K562 (cell line): ENCODE measurements at regions not wholly inside any gene's neighbourhood (a gene's known extent, or its start where the extent isn't known, plus 50 kb on each side); places are given as distances from the start of the nearest gene placed in this dataset.

Experiments
- ATAC-seq: fragments of 200-7000 bp; cut with Tn5 transposase; 3 replicates; pipeline ENCODE4 v1.9.1; 2020; ENCODE audit warnings: moderate library complexity
- BruUV-seq: library from RNA; stranded (reverse); fragments of 400-500 nt; replicated peaks from 2 replicates; lab custom pipeline; 2021; lab: Mats Ljungman, UMichigan
- CTCF ChIA-PET: fragments of 300-600 bp; formaldehyde crosslinking; extraction: SDS; loops from one replicate; lab custom pipeline; 2021; ENCODE audit warnings: low intra/inter-chr PET ratio; lab: Yijun Ruan, JAX
- POLR2A ChIA-PET: fragments of 300-600, 350-650 bp; sonication (Branson Sonifier 250); formaldehyde crosslinking; extraction: SDS; loops from one replicate; lab custom pipeline; 2021; ENCODE audit warnings: antibody characterized with exemption, inconsistent platforms; lab: Yijun Ruan, JAX
- DNase-seq, 4 experiments: peaks; one replicate each; pipeline versions ENCODE4 v3.0.0 to v3.0.0-alpha.2; 2011 to 2018; ENCODE audit warnings: low spot score in 3 of 4, mixed read lengths in 3 of 4; ENCODE audit errors: extremely low read depth in 1 of 4
- FAIRE-seq: peaks from 2 replicates; lab custom pipeline; 2011; peaks lifted over from hg19 to GRCh38; lab: Jason Lieb, UNC
- H2AFZ ChIP-seq: 2 replicates; pipeline ENCODE4 v1.6.0; 2011; ENCODE audit warnings: low read depth, low read length, control low read depth, inconsistent platforms
- H3K27ac ChIP-seq: fragments of 200-600 bp; 3 replicates; pipeline ENCODE4 v1.8.0; 2011; ENCODE audit warnings: low read depth, mild to moderate bottlenecking, control low read depth, inconsistent platforms, low read length, moderate library complexity, mixed read lengths; ENCODE audit errors: extremely low read depth
- H3K27me3 ChIP-seq, 2 experiments: fragments of 300-600 bp in 1 of 2; 2 replicates in 1 of 2; 3 replicates in 1 of 2; pipeline versions ENCODE4 v1.6.0 to v1.8.0; 2011; ENCODE audit warnings: inconsistent platforms in 2 of 2, low read length in 2 of 2, mild to moderate bottlenecking in 1 of 2, mixed read lengths in 1 of 2, moderate library complexity in 1 of 2; ENCODE audit not compliant: control insufficient read depth in 2 of 2, insufficient read depth in 2 of 2
- H3K36me3 ChIP-seq: fragments of 300-600 bp; 3 replicates; pipeline ENCODE4 v1.8.0; 2011; ENCODE audit warnings: mild to moderate bottlenecking, low read length, inconsistent platforms; ENCODE audit not compliant: control insufficient read depth, insufficient read depth
- H3K4me1 ChIP-seq, 2 experiments: fragments of 200-600 bp in 1 of 2; replicated peaks in 1 of 2; 2 replicates in 1 of 2; 3 replicates in 1 of 2; pipeline versions ENCODE4 v1.5.1 to v1.8.0; 2011; ENCODE audit warnings: inconsistent platforms in 2 of 2, low read length in 2 of 2, mild to moderate bottlenecking in 1 of 2, mixed read lengths in 1 of 2, moderate library complexity in 1 of 2; ENCODE audit not compliant: control insufficient read depth in 2 of 2, insufficient read depth in 2 of 2
- H3K4me2 ChIP-seq: 2 replicates; pipeline ENCODE4 v1.6.1; 2011; ENCODE audit warnings: low read length, control low read depth, inconsistent platforms, mixed read lengths; ENCODE audit not compliant: insufficient read depth
- H3K4me3 ChIP-seq: fragments of 200-600 bp; sonication (generic), shearing (Covaris generic); 2 replicates; pipeline ENCODE4 v1.5.1; 2016; ENCODE audit warnings: control low read depth, inconsistent platforms
- H3K79me2 ChIP-seq: fragments of 200-600 bp; 3 replicates; pipeline ENCODE4 v1.8.0; 2011; ENCODE audit warnings: low read length, inconsistent platforms; ENCODE audit not compliant: control insufficient read depth, insufficient read depth
- H3K9ac ChIP-seq, 2 experiments: 2 replicates each; pipeline versions ENCODE4 v1.6.0 to v1.6.1; 2011; ENCODE audit warnings: low read depth in 2 of 2, low read length in 2 of 2, control low read depth in 1 of 2, inconsistent platforms in 1 of 2, mild to moderate bottlenecking in 1 of 2, mixed read lengths in 1 of 2; ENCODE audit not compliant: insufficient read depth in 1 of 2
- H3K9me1 ChIP-seq: one replicate; pipeline ENCODE4 v1.6.0; 2011; ENCODE audit warnings: inconsistent platforms, mild to moderate bottlenecking, low read length, moderate library complexity; ENCODE audit not compliant: control insufficient read depth, insufficient read depth
- H3K9me3 ChIP-seq: replicated peaks from 2 replicates; pipeline ENCODE4 v1.5.1; 2011; ENCODE audit warnings: low read depth, low read length, inconsistent platforms; ENCODE audit not compliant: control insufficient read depth, insufficient read depth
- H4K20me1 ChIP-seq: replicated peaks from 2 replicates; pipeline ENCODE4 v1.6.1; 2011; ENCODE audit warnings: low read length, inconsistent platforms, mixed read lengths; ENCODE audit not compliant: control insufficient read depth, insufficient read depth
- ARID1B ChIP-seq: fragments of 450-650 bp; IDR thresholded peaks from 2 replicates; pipeline ENCODE4 v1.6.1; 2016; ENCODE audit warnings: antibody characterized with exemption, mild to moderate bottlenecking, inconsistent platforms
- BDP1 ChIP-seq: IDR thresholded peaks from 3 replicates; pipeline ENCODE4 v1.6.1; 2011; ENCODE audit not compliant: insufficient read length, insufficient read depth
- E4F1 ChIP-seq: fragments of 250-450 bp; sonication (Bioruptor Pico); IDR thresholded peaks from 2 replicates; pipeline ENCODE4 v1.5.0; 2021; ENCODE audit warnings: mild to moderate bottlenecking, borderline replicate concordance
- HDAC3 ChIP-seq: fragments of 450-650 bp; IDR thresholded peaks from 2 replicates; pipeline ENCODE4 v1.6.1; 2018; ENCODE audit warnings: borderline replicate concordance, mild to moderate bottlenecking, moderate library complexity; ENCODE audit not compliant: partially characterized antibody
- HIVEP1 ChIP-seq: fragments of 250-450 bp; sonication (Bioruptor Pico); IDR thresholded peaks from 2 replicates; pipeline ENCODE4 v1.4.0; 2020; ENCODE audit warnings: mild to moderate bottlenecking
- HMGN3 ChIP-seq: IDR thresholded peaks from 2 replicates; pipeline ENCODE4 v1.6.1; 2011; ENCODE audit warnings: borderline replicate concordance, low read depth, mild to moderate bottlenecking, mixed read lengths, low read length; ENCODE audit not compliant: insufficient read length; ENCODE audit errors: extremely low read depth
- MYC ChIP-seq, 2 experiments: fragments of 250-450 bp in 1 of 2; sonication (Bioruptor Pico) in 1 of 2; IDR thresholded peaks; 2 replicates each; pipeline versions ENCODE4 v1.5.1 to v1.6.1; 2012 to 2021; ENCODE audit warnings: low read depth in 2 of 2, borderline replicate concordance in 1 of 2, improper control_type of control experiment in 1 of 2, low read length in 1 of 2, mild to moderate bottlenecking in 1 of 2, moderate library complexity in 1 of 2
- NUFIP1 ChIP-seq: fragments of 450-650 bp; IDR thresholded peaks from 2 replicates; pipeline ENCODE4 v1.6.1; 2018; ENCODE audit not compliant: partially characterized antibody
- RBM15 ChIP-seq: fragments of 200-400 bp; formaldehyde crosslinking; IDR thresholded peaks from 2 replicates; pipeline ENCODE4 v1.6.1; 2018; ENCODE audit warnings: mild to moderate bottlenecking, low read length, moderate library complexity; ENCODE audit not compliant: insufficient read depth
- RBM39 ChIP-seq: fragments of 200-400 bp; formaldehyde crosslinking; optimal IDR thresholded peaks from 2 replicates; pipeline ENCODE3; 2018; ENCODE audit warnings: low read depth, low read length
- RNF2 ChIP-seq: sonication (generic); IDR thresholded peaks from 2 replicates; pipeline ENCODE4 v1.6.1; 2016
- SMARCB1 ChIP-seq: IDR thresholded peaks from 2 replicates; pipeline ENCODE4 v1.6.1; 2011; ENCODE audit warnings: improper control_type of control experiment, low read depth; ENCODE audit not compliant: insufficient read length
- SMARCE1 ChIP-seq: fragments of 450-650 bp; IDR thresholded peaks from 2 replicates; pipeline ENCODE4 v1.7.1; 2016; ENCODE audit warnings: mild to moderate bottlenecking
- SP1 ChIP-seq: sonication (generic); formaldehyde crosslinking; IDR thresholded peaks from 2 replicates; pipeline ENCODE4 v1.8.1; 2022; ENCODE audit warnings: mild to moderate bottlenecking, missing genetic modification reagents
- ZNF212 ChIP-seq: fragments of 450-650 bp; formaldehyde crosslinking; IDR thresholded peaks from 2 replicates; pipeline ENCODE4 v1.4.0; 2020; ENCODE audit warnings: mild to moderate bottlenecking
- ZNF707 ChIP-seq: fragments of 250-450 bp; sonication (Bioruptor Pico); conservative IDR thresholded peaks from 2 replicates; pipeline ENCODE4 v1.8.0; 2022; ENCODE audit warnings: inconsistent platforms, mild to moderate bottlenecking, moderate library complexity
- ZNF76 ChIP-seq: fragments of 250-450 bp; sonication (Bioruptor Pico); IDR thresholded peaks from 2 replicates; pipeline ENCODE4 v1.4.0; 2020; ENCODE audit warnings: mild to moderate bottlenecking, moderate library complexity, borderline replicate concordance
- ZSCAN29 ChIP-seq: fragments of 450-650 bp; IDR thresholded peaks from 2 replicates; pipeline ENCODE4 v1.6.1; 2017
- WGBS: fragments of 100-300 bp; shearing (Covaris generic); methylation state at CpG from one replicate; pipeline ENCODE4 v1.1.6; 2016; ENCODE audit warnings: low coverage, mixed read lengths; ENCODE audit not compliant: insufficient coverage; ENCODE audit errors: missing lambda C conversion rate; 5-methylcytosine and 5-hydroxymethylcytosine counted together
- in situ Hi-C: fragments of 300-500 bp; cut with MboI; formaldehyde crosslinking; loops from 4 replicates; pipeline ENCODE4 v1.15.0; 2018; ENCODE audit warnings: inconsistent platforms, mixed read lengths
- intact Hi-C: fragments of 100-400 bp; cut with micrococcal nuclease; formaldehyde crosslinking; loops from 2 replicates; pipeline ENCODE4 v1.14.2; 2022

- H3K36me3 ChIP-seq: no peaks in the 10 kb centered on the region
- no peak for ATAC-seq
- intact Hi-C loops (no loop called here), in situ Hi-C loops (no loop called here)
- no peak overlapping the region for H3K4me2 ChIP-seq
- H3K9ac ChIP-seq: no peak overlapping the region
- ChIA-PET POLR2A (no interaction called here), CTCF (no interaction called here)
- H3K4me1 ChIP-seq: no peaks in the 10 kb centered on the region
- H3K9me3 ChIP-seq: no peaks in the 10 kb centered on the region
- no peak overlapping the region for H2AFZ ChIP-seq
- no TSS peak for BruUV-seq
- no peaks in the 10 kb centered on the region for H4K20me1 ChIP-seq
- TF ChIP-seq ZNF212 (CRISPR knock-in tag): no peak
- TF ChIP-seq ZSCAN29: no peak
- TF ChIP-seq SMARCB1: no peak
- no peak for TF ChIP-seq HMGN3
- TF ChIP-seq HDAC3: no peak
- no peak for TF ChIP-seq HIVEP1
- TF ChIP-seq ZNF76 (CRISPR knock-in tag): no peak
- TF ChIP-seq NUFIP1: no peak
- no peak for TF ChIP-seq ARID1B
- TF ChIP-seq E4F1 (CRISPR knock-in tag): no peak
- no peak for TF ChIP-seq BDP1
- no peak for TF ChIP-seq MYC (IDR thresholded peaks at IDR 0.05; ENCODE audit: low read depth, low read length)
- no peak for TF ChIP-seq MYC (CRISPR knock-in tag; IDR thresholded peaks at IDR 0.05; ENCODE audit: borderline replicate concordance, low read depth)
- no peak for TF ChIP-seq SP1 (CRISPR knock-in tag)
- TF ChIP-seq SMARCE1: no peak
- no peak for TF ChIP-seq RNF2
- no peak for TF ChIP-seq RBM39
- TF ChIP-seq RBM15: no peak
- no peak for TF ChIP-seq ZNF707 (CRISPR knock-in tag)
- no peak for DNase-seq
- no peak for FAIRE-seq
- no peaks in the 10 kb centered on the region for H3K9me1 ChIP-seq
- no peaks in the 10 kb centered on the region for H3K27me3 ChIP-seq
- 10% methylated on average over 4 of the region's 4 CpGs for WGBS
- H3K79me2 ChIP-seq: no peaks in the 10 kb centered on the region
- no peak overlapping the region for H3K27ac ChIP-seq
- H3K4me3 ChIP-seq: no peak overlapping the region
Observed at GRCh38 chr1:105083611-105084010, 1333.9 kb downstream of the AMY1C start.
